ENCODE measurements at regions not wholly inside any gene's neighbourhood (a gene's known extent, or its start where the extent isn't known, plus 50 kb on each side); places are given as distances from the start of the nearest gene placed in this dataset.

DNA sequence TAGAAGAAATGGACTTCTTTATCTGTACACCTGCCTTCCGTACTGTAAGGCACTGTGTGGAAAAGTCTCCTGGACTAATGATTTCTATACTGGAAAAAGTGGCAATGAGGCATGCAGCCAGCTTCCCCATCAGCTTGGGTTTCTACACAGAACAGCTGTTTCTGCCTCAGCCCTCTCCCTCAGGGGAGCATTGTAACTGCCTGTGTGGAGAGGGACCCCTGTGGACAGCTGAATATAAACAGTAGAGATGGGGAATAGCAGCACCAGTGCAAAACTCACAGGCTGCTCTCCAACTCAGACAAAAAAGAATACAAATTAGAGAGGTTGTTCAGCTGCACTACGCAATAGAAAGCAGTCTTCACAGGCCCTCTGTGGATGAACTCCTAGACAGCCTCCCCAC, 451.3 kb upstream of the MBL2 start:
- TF ChIP-seq, protein P1, sequence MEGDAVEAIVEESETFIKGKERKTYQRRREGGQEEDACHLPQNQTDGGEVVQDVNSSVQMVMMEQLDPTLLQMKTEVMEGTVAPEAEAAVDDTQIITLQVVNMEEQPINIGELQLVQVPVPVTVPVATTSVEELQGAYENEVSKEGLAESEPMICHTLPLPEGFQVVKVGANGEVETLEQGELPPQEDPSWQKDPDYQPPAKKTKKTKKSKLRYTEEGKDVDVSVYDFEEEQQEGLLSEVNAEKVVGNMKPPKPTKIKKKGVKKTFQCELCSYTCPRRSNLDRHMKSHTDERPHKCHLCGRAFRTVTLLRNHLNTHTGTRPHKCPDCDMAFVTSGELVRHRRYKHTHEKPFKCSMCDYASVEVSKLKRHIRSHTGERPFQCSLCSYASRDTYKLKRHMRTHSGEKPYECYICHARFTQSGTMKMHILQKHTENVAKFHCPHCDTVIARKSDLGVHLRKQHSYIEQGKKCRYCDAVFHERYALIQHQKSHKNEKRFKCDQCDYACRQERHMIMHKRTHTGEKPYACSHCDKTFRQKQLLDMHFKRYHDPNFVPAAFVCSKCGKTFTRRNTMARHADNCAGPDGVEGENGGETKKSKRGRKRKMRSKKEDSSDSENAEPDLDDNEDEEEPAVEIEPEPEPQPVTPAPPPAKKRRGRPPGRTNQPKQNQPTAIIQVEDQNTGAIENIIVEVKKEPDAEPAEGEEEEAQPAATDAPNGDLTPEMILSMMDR (IDR thresholded peaks at IDR 0.05; ENCODE audit: borderline replicate concordance, extremely low read depth, low read length, poor library complexity, severe bottlenecking), result no peak
- no peak for TF ChIP-seq EZH2 (IDR thresholded peaks at IDR 0.05; ENCODE audit: borderline replicate concordance, low read depth, low read length, severe bottlenecking)
